ENCODE measurements at regions not wholly inside any gene's neighbourhood (a gene's known extent, or its start where the extent isn't known, plus 50 kb on each side); places are given as distances from the start of the nearest gene placed in this dataset.

- H3K4me1 Mint-ChIP-seq (ENCODE audit: low read depth, unreplicated experiment) = no peaks in the 10 kb centered on the region
- H3K36me3 Mint-ChIP-seq (ENCODE audit: insufficient read depth, unreplicated experiment) = no peaks in the 10 kb centered on the region
- no peak overlapping the region for H3K4me3 Mint-ChIP-seq (ENCODE audit: low read depth, unreplicated experiment)
- no peaks in the 10 kb centered on the region for H3K27me3 Mint-ChIP-seq (ENCODE audit: unreplicated experiment)
- CTCF ChIA-PET = no interaction called here
- no peaks in the 10 kb centered on the region for H3K9me3 Mint-ChIP-seq (ENCODE audit: low read depth, unreplicated experiment)
- intact Hi-C loops (cut with micrococcal nuclease; ENCODE audit: unreplicated experiment) = no loop called here
- no peak for DNase-seq
- no peak overlapping the region for H3K27ac Mint-ChIP-seq (ENCODE audit: unreplicated experiment)
- no peak for TF ChIP-seq CTCF (IDR thresholded peaks at IDR 0.05; ENCODE audit: unreplicated experiment)
- no TSS peak for BruUV-seq (replicated peaks)
Observed at GRCh38 chr9:104984121-104984520, 56.2 kb upstream of the ABCA1 start.

GRCh38 chr9:104984542-104984941 is 56.6 kb upstream of the ABCA1 start:
- Mint-ChIP-seq H3K36me3 (ENCODE audit: insufficient read depth, unreplicated experiment) (no peaks in the 10 kb centered on the region), H3K27ac (ENCODE audit: unreplicated experiment) (no peak overlapping the region), H3K27me3 (ENCODE audit: unreplicated experiment) (no peaks in the 10 kb centered on the region), H3K4me3 (ENCODE audit: low read depth, unreplicated experiment) (no peak overlapping the region), H3K9me3 (ENCODE audit: low read depth, unreplicated experiment) (no peaks in the 10 kb centered on the region), H3K4me1 (ENCODE audit: low read depth, unreplicated experiment) (no peaks in the 10 kb centered on the region)
- intact Hi-C loops (cut with micrococcal nuclease; ENCODE audit: unreplicated experiment) = no loop called here
- CTCF ChIA-PET = no interaction called here
- no peak for TF ChIP-seq CTCF (IDR thresholded peaks at IDR 0.05; ENCODE audit: unreplicated experiment)
- no TSS peak for BruUV-seq (replicated peaks)
- DNase-seq = no peak

GRCh38 chr9:104984948-104985347 is 57.0 kb upstream of the ABCA1 start:
- no peaks in the 10 kb centered on the region for H3K9me3 Mint-ChIP-seq (ENCODE audit: low read depth, unreplicated experiment)
- CTCF ChIA-PET = no interaction called here
- no peak overlapping the region for H3K4me3 Mint-ChIP-seq (ENCODE audit: low read depth, unreplicated experiment)
- DNase-seq = no peak
- H3K27ac Mint-ChIP-seq (ENCODE audit: unreplicated experiment) = no peak overlapping the region
- TF ChIP-seq CTCF (IDR thresholded peaks at IDR 0.05; ENCODE audit: unreplicated experiment) = no peak
- no peaks in the 10 kb centered on the region for H3K4me1 Mint-ChIP-seq (ENCODE audit: low read depth, unreplicated experiment)
- no peaks in the 10 kb centered on the region for H3K27me3 Mint-ChIP-seq (ENCODE audit: unreplicated experiment)
- intact Hi-C loops (cut with micrococcal nuclease; ENCODE audit: unreplicated experiment) = no loop called here
- no peaks in the 10 kb centered on the region for H3K36me3 Mint-ChIP-seq (ENCODE audit: insufficient read depth, unreplicated experiment)
- BruUV-seq (replicated peaks) = no TSS peak

GRCh38 chr9:104986096-104986495 is 58.1 kb upstream of the ABCA1 start:
- CTCF ChIA-PET = no interaction called here
- intact Hi-C loops (cut with micrococcal nuclease; ENCODE audit: unreplicated experiment) = no loop called here
- TF ChIP-seq CTCF (IDR thresholded peaks at IDR 0.05; ENCODE audit: unreplicated experiment) = no peak
- no peaks in the 10 kb centered on the region for H3K9me3 Mint-ChIP-seq (ENCODE audit: low read depth, unreplicated experiment)
- H3K27me3 Mint-ChIP-seq (ENCODE audit: unreplicated experiment) = no peaks in the 10 kb centered on the region
- DNase-seq = no peak
- no peak overlapping the region for H3K4me3 Mint-ChIP-seq (ENCODE audit: low read depth, unreplicated experiment)
- no peak overlapping the region for H3K27ac Mint-ChIP-seq (ENCODE audit: unreplicated experiment)
- no peaks in the 10 kb centered on the region for H3K4me1 Mint-ChIP-seq (ENCODE audit: low read depth, unreplicated experiment)
- no TSS peak for BruUV-seq (replicated peaks)
- peaks cover under 1% of the 10 kb centered on the region for H3K36me3 Mint-ChIP-seq (ENCODE audit: insufficient read depth, unreplicated experiment)

GRCh38 chr9:104987743-104988142 is 59.8 kb upstream of the ABCA1 start:
- Mint-ChIP-seq H3K4me1 (ENCODE audit: low read depth, unreplicated experiment) (no peaks in the 10 kb centered on the region), H3K4me3 (ENCODE audit: low read depth, unreplicated experiment) (no peak overlapping the region), H3K9me3 (ENCODE audit: low read depth, unreplicated experiment) (no peaks in the 10 kb centered on the region), H3K36me3 (ENCODE audit: insufficient read depth, unreplicated experiment) (peaks cover 9% of the 10 kb centered on the region), H3K27me3 (ENCODE audit: unreplicated experiment) (no peaks in the 10 kb centered on the region), H3K27ac (ENCODE audit: unreplicated experiment) (no peak overlapping the region)
- TF ChIP-seq CTCF (IDR thresholded peaks at IDR 0.05; ENCODE audit: unreplicated experiment) = no peak
- DNase-seq = peak; percentile 4
- no TSS peak for BruUV-seq (replicated peaks)
- intact Hi-C loops (cut with micrococcal nuclease; ENCODE audit: unreplicated experiment) = no loop called here
- CTCF ChIA-PET = no interaction called here
